Ammon's horn (tissue), 1 donor: ENCODE measurements at regions not wholly inside any gene's neighbourhood (a gene's known extent, or its start where the extent isn't known, plus 50 kb on each side); places are given as distances from the start of the nearest gene placed in this dataset.

Experiments
- DNase-seq: peaks from one replicate; pipeline ENCODE4 v3.0.0-alpha.2; 2016; ENCODE audit warnings: low spot score

GRCh38 chr2:81304154-81304830 lies 999.7 kb upstream of the LRRTM1 start:
- no peak for DNase-seq

GRCh38 chr2:81303321-81303720 lies 998.8 kb upstream of the LRRTM1 start:
- DNase-seq: no peak

- no peak for DNase-seq
These were observed 995.3 kb upstream of the LRRTM1 start for GRCh38 chr2:81299841-81300240.

- no peak for DNase-seq
These were observed 986.3 kb upstream of the LRRTM1 start for GRCh38 chr2:81290846-81291245.

- no peak for DNase-seq
These were observed 978.5 kb upstream of the LRRTM1 start for GRCh38 chr2:81283081-81283480.

GRCh38 chr2:81282151-81282769 lies 977.7 kb upstream of the LRRTM1 start:
- DNase-seq: no peak

- no peak for DNase-seq
These were observed 972.0 kb upstream of the LRRTM1 start for GRCh38 chr2:81276595-81276994.

GRCh38 chr2:81266106-81266505 lies 961.6 kb upstream of the LRRTM1 start:
- no peak for DNase-seq

GRCh38 chr2:81263989-81264388 lies 959.4 kb upstream of the LRRTM1 start:
- DNase-seq: no peak

- no peak for DNase-seq
These were observed 955.8 kb upstream of the LRRTM1 start for GRCh38 chr2:81260320-81260719.

GRCh38 chr2:81250270-81250669 lies 945.7 kb upstream of the LRRTM1 start:
- no peak for DNase-seq

GRCh38 chr2:81249152-81249551 lies 944.6 kb upstream of the LRRTM1 start:
- no peak for DNase-seq

GRCh38 chr2:81247648-81248047 lies 943.1 kb upstream of the LRRTM1 start:
- DNase-seq: no peak

GRCh38 chr2:81242501-81242900 lies 937.9 kb upstream of the LRRTM1 start:
- DNase-seq: no peak

GRCh38 chr2:81238462-81238861 lies 933.9 kb upstream of the LRRTM1 start:
- DNase-seq: no peak

- no peak for DNase-seq
These were observed 931.0 kb upstream of the LRRTM1 start for GRCh38 chr2:81235601-81236000.

GRCh38 chr2:81234711-81235110 lies 930.2 kb upstream of the LRRTM1 start:
- DNase-seq: no peak

- DNase-seq: no peak
These were observed 921.2 kb upstream of the LRRTM1 start for GRCh38 chr2:81225756-81226155.

- no peak for DNase-seq
These were observed 909.0 kb upstream of the LRRTM1 start for GRCh38 chr2:81213598-81213997.

- DNase-seq: no peak
These were observed 901.7 kb upstream of the LRRTM1 start for GRCh38 chr2:81206216-81206615.

GRCh38 chr2:81196933-81197628 lies 892.5 kb upstream of the LRRTM1 start:
- no peak for DNase-seq

GRCh38 chr2:81196383-81196851 lies 891.9 kb upstream of the LRRTM1 start:
- DNase-seq: no peak

GRCh38 chr2:81195774-81196382 lies 891.3 kb upstream of the LRRTM1 start:
- no peak for DNase-seq
